ENCODE measurements at regions not wholly inside any gene's neighbourhood (a gene's known extent, or its start where the extent isn't known, plus 50 kb on each side); places are given as distances from the start of the nearest gene placed in this dataset.

- H3K56ac ChIP-seq (replicated peaks; ENCODE audit: insufficient read length, low read depth, low read length), result no peak overlapping the region
- no peak overlapping the region for H4K5ac ChIP-seq (ENCODE audit: insufficient read length, low read depth, low read length)
- H3K4me3 ChIP-seq (ENCODE audit: extremely low read depth in 1 of 4, insufficient read depth in 2 of 4, low read depth in 3 of 4, low read length in 4 of 4), result no peak overlapping the region
- no peak overlapping the region for H2AFZ ChIP-seq (ENCODE audit: low read length)
- 86% methylated on average over 3 of the region's 3 CpGs; no CpG with 5 or more reads in 1 of the 2 experiments for WGBS, 2 experiments (ENCODE audit: extremely low coverage in 1 of 2, insufficient coverage in 1 of 2, insufficient read length in 1 of 2, insufficient replicate concordance in 2 of 2, low coverage in 1 of 2, low lambda C conversion rate in 2 of 2, missing lambda C conversion rate in 1 of 2)
- H3K9ac ChIP-seq (replicated peaks in 1 of 4; ENCODE audit: extremely low read depth in 1 of 4, low read depth in 3 of 4, low read length in 3 of 4), result no peak overlapping the region
- no peaks in the 10 kb centered on the region for H3K79me1 ChIP-seq (ENCODE audit: low read depth, low read length)
- peaks cover 0 to 10% (median 3%) of the 10 kb centered on the region in 4 experiments; a peak in 6 of 7 replicates for H3K4me1 ChIP-seq (replicated peaks in 1 of 4; ENCODE audit: control insufficient read depth in 3 of 4, insufficient read depth in 4 of 4, low read length in 3 of 4)
- no peak overlapping the region for H2BK12ac ChIP-seq (ENCODE audit: low read depth, low read length)
- no peak overlapping the region for H2BK15ac ChIP-seq (ENCODE audit: low read length)
- no peaks in the 10 kb centered on the region for H4K20me1 ChIP-seq (replicated peaks in 1 of 2; ENCODE audit: control insufficient read depth in 1 of 2, insufficient read depth in 2 of 2, low read length in 2 of 2)
- H3K79me2 ChIP-seq (ENCODE audit: control insufficient read depth in 1 of 2, insufficient read depth in 2 of 2, low read length in 2 of 2), result no peaks in the 10 kb centered on the region
- H3K9me3 ChIP-seq (ENCODE audit: insufficient read depth in 2 of 2, low read depth in 1 of 2, low read length in 1 of 2), result peaks cover 0 to 10% of the 10 kb centered on the region in 2 experiments; a peak in 1 of 4 replicates
- no peaks in the 10 kb centered on the region for H3K36me3 ChIP-seq (ENCODE audit: control insufficient read depth in 2 of 4, insufficient read depth in 4 of 4, low read length in 3 of 4)
- FAIRE-seq (no peak), DNase-seq (ENCODE audit: low read depth in 1 of 2, low spot score in 2 of 2) (no peak)
- H4K8ac ChIP-seq (ENCODE audit: extremely low read depth, insufficient read depth, low read length), result no peak overlapping the region
- no peak overlapping the region for H2AK5ac ChIP-seq (ENCODE audit: low read depth, low read length)
- no peak overlapping the region for H3K23ac ChIP-seq (ENCODE audit: insufficient read length)
- peaks cover 1% of the 10 kb centered on the region; the same call in 1 of the 2 replicates for H3K23me2 ChIP-seq (ENCODE audit: low read depth, low read length)
- ChIA-PET CTCF (ENCODE audit: partially characterized antibody) (interaction anchor here (0.9 kb wide), 1 partner anchor 44 kb away, joined by 3 read pairs; no protein-coding TSS in a partner anchor), POLR2A (ENCODE audit: partially characterized antibody) (no interaction called here)
- H2BK5ac ChIP-seq (ENCODE audit: low read depth, low read length), result no peak overlapping the region
- H2BK120ac ChIP-seq (replicated peaks; ENCODE audit: low read depth, low read length), result no peak overlapping the region
- H4K91ac ChIP-seq (replicated peaks; ENCODE audit: insufficient read length, low read length), result no peak overlapping the region
- no peak overlapping the region for H3K18ac ChIP-seq (ENCODE audit: extremely low read depth, low read length)
- no peak overlapping the region for H3K27ac ChIP-seq (ENCODE audit: low read depth, low read length)
- no peak overlapping the region for H3K14ac ChIP-seq (ENCODE audit: insufficient read length)
- H3K4ac ChIP-seq (replicated peaks; ENCODE audit: insufficient read length, low read depth, low read length), result no peak overlapping the region
- no peak overlapping the region for H2BK20ac ChIP-seq (ENCODE audit: low read length)
- no peaks in the 10 kb centered on the region; a peak in 2 of 7 replicates for H3K27me3 ChIP-seq (replicated peaks in 1 of 4; ENCODE audit: control insufficient read depth in 3 of 4, extremely low read depth in 1 of 4, insufficient read depth in 3 of 4, low read length in 3 of 4)
- H3K4me2 ChIP-seq (ENCODE audit: insufficient read depth in 1 of 2, low read depth in 2 of 2, low read length in 2 of 2), result no peak overlapping the region
- TF ChIP-seq USF2 (IDR thresholded peaks at IDR 0.05; ENCODE audit: low read length) (no peak), PHF8 (conservative IDR thresholded peaks at IDR 0.05; ENCODE audit: low read depth, low read length) (no peak), YY1 (IDR thresholded peaks at IDR 0.05; ENCODE audit: low read depth, low read length) (no peak), POLR2AphosphoS5 (IDR thresholded peaks at IDR 0.05; ENCODE audit: low read depth, low read length) (no peak), RNF2 (IDR thresholded peaks at IDR 0.05; ENCODE audit: borderline replicate concordance, low read depth, low read length, missing control alignments, poor library complexity, severe bottlenecking) (no peak), EP300 (IDR thresholded peaks at IDR 0.05; ENCODE audit: borderline replicate concordance in 1 of 2, low read depth in 2 of 2, low read length in 2 of 2) (no peak), SIRT6 (IDR thresholded peaks at IDR 0.05; ENCODE audit: low read length) (no peak), KDM1A (IDR thresholded peaks at IDR 0.05; ENCODE audit: borderline replicate concordance, low read length) (no peak), TCF12 (IDR thresholded peaks at IDR 0.05; ENCODE audit: low read depth, low read length) (no peak), HDAC6 (IDR thresholded peaks at IDR 0.05; ENCODE audit: low read depth, low read length) (no peak), RXRA (IDR thresholded peaks at IDR 0.05; ENCODE audit: insufficient read depth, low read depth, low read length) (no peak)
Measured at GRCh38 chr22:27185099-27185709, 527.8 kb downstream of the MIAT start.

Data from H1 (cell line).